ENCODE measurements at regions not wholly inside any gene's neighbourhood (a gene's known extent, or its start where the extent isn't known, plus 50 kb on each side); places are given as distances from the start of the nearest gene placed in this dataset.

GRCh38 chr5:87154191-87154590, 113.5 kb upstream of the RASA1 start:
- peaks cover 2% of the 10 kb centered on the region for H3K27me3 Mint-ChIP-seq (ENCODE audit: unreplicated experiment)
- H3K4me1 Mint-ChIP-seq (ENCODE audit: unreplicated experiment): peaks cover 11% of the 10 kb centered on the region
- no peak overlapping the region for H3K27ac Mint-ChIP-seq (ENCODE audit: unreplicated experiment)
- TF ChIP-seq, protein P1, sequence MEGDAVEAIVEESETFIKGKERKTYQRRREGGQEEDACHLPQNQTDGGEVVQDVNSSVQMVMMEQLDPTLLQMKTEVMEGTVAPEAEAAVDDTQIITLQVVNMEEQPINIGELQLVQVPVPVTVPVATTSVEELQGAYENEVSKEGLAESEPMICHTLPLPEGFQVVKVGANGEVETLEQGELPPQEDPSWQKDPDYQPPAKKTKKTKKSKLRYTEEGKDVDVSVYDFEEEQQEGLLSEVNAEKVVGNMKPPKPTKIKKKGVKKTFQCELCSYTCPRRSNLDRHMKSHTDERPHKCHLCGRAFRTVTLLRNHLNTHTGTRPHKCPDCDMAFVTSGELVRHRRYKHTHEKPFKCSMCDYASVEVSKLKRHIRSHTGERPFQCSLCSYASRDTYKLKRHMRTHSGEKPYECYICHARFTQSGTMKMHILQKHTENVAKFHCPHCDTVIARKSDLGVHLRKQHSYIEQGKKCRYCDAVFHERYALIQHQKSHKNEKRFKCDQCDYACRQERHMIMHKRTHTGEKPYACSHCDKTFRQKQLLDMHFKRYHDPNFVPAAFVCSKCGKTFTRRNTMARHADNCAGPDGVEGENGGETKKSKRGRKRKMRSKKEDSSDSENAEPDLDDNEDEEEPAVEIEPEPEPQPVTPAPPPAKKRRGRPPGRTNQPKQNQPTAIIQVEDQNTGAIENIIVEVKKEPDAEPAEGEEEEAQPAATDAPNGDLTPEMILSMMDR (IDR thresholded peaks at IDR 0.05; ENCODE audit: unreplicated experiment): no peak
- DNase-seq (ENCODE audit: low spot score): no peak
- H3K4me3 Mint-ChIP-seq (ENCODE audit: unreplicated experiment): no peak overlapping the region
- no peaks in the 10 kb centered on the region for H3K36me3 Mint-ChIP-seq (ENCODE audit: low read depth, unreplicated experiment)
- H3K9me3 Mint-ChIP-seq (ENCODE audit: unreplicated experiment): no peaks in the 10 kb centered on the region

- peaks cover 11% of the 10 kb centered on the region for H3K4me1 Mint-ChIP-seq (ENCODE audit: unreplicated experiment)
- H3K27me3 Mint-ChIP-seq (ENCODE audit: unreplicated experiment): peaks cover 2% of the 10 kb centered on the region
- TF ChIP-seq, protein P1 (IDR thresholded peaks at IDR 0.05; ENCODE audit: unreplicated experiment): no peak
- H3K9me3 Mint-ChIP-seq (ENCODE audit: unreplicated experiment): no peaks in the 10 kb centered on the region
- no peak overlapping the region for H3K4me3 Mint-ChIP-seq (ENCODE audit: unreplicated experiment)
- no peak overlapping the region for H3K27ac Mint-ChIP-seq (ENCODE audit: unreplicated experiment)
- H3K36me3 Mint-ChIP-seq (ENCODE audit: low read depth, unreplicated experiment): no peaks in the 10 kb centered on the region
- no peak for DNase-seq (ENCODE audit: low spot score)
Measured at GRCh38 chr5:87155106-87155505, 112.6 kb upstream of the RASA1 start.

- TF ChIP-seq, protein P1 (IDR thresholded peaks at IDR 0.05; ENCODE audit: unreplicated experiment): no peak
- no peak for DNase-seq (ENCODE audit: low spot score)
- no peaks in the 10 kb centered on the region for H3K9me3 Mint-ChIP-seq (ENCODE audit: unreplicated experiment)
- peaks cover 2% of the 10 kb centered on the region for H3K27me3 Mint-ChIP-seq (ENCODE audit: unreplicated experiment)
- H3K27ac Mint-ChIP-seq (ENCODE audit: unreplicated experiment): no peak overlapping the region
- no peaks in the 10 kb centered on the region for H3K36me3 Mint-ChIP-seq (ENCODE audit: low read depth, unreplicated experiment)
- H3K4me3 Mint-ChIP-seq (ENCODE audit: unreplicated experiment): no peak overlapping the region
- peaks cover 6% of the 10 kb centered on the region for H3K4me1 Mint-ChIP-seq (ENCODE audit: unreplicated experiment)
Measured at GRCh38 chr5:87156631-87157030, 111.1 kb upstream of the RASA1 start.

GRCh38 chr5:87164409-87164808, 103.3 kb upstream of the RASA1 start:
- DNase-seq (ENCODE audit: low spot score): no peak
- no peak overlapping the region for H3K4me3 Mint-ChIP-seq (ENCODE audit: unreplicated experiment)
- peaks cover 9% of the 10 kb centered on the region for H3K4me1 Mint-ChIP-seq (ENCODE audit: unreplicated experiment)
- no peaks in the 10 kb centered on the region for H3K27me3 Mint-ChIP-seq (ENCODE audit: unreplicated experiment)
- TF ChIP-seq, protein P1 (IDR thresholded peaks at IDR 0.05; ENCODE audit: unreplicated experiment): no peak
- H3K27ac Mint-ChIP-seq (ENCODE audit: unreplicated experiment): no peak overlapping the region
- H3K36me3 Mint-ChIP-seq (ENCODE audit: low read depth, unreplicated experiment): no peaks in the 10 kb centered on the region
- no peaks in the 10 kb centered on the region for H3K9me3 Mint-ChIP-seq (ENCODE audit: unreplicated experiment)

GRCh38 chr5:87169300-87169991, 98.2 kb upstream of the RASA1 start:
- peaks cover 11% of the 10 kb centered on the region for H3K4me1 Mint-ChIP-seq (ENCODE audit: unreplicated experiment)
- no peak for DNase-seq (ENCODE audit: low spot score)

More at GRCh38 chr5:87169300-87169991, 98.2 kb upstream of the RASA1 start:
- Mint-ChIP-seq H3K27me3 (ENCODE audit: unreplicated experiment) (no peaks in the 10 kb centered on the region), H3K4me3 (ENCODE audit: unreplicated experiment) (no peak overlapping the region), H3K27ac (ENCODE audit: unreplicated experiment) (peak overlapping the region; percentile 85), H3K9me3 (ENCODE audit: unreplicated experiment) (no peaks in the 10 kb centered on the region), H3K36me3 (ENCODE audit: low read depth, unreplicated experiment) (no peaks in the 10 kb centered on the region)
- TF ChIP-seq, protein P1 (IDR thresholded peaks at IDR 0.05; ENCODE audit: unreplicated experiment): no peak

All from endothelial cell (in vitro differentiated cells).